Mesothelial cell of epicardium (in vitro differentiated cells): ENCODE measurements at regions not wholly inside any gene's neighbourhood (a gene's known extent, or its start where the extent isn't known, plus 50 kb on each side); places are given as distances from the start of the nearest gene placed in this dataset.

Experiments used
- DNase-seq, 2 experiments: peaks; one replicate each; pipeline ENCODE4 v3.0.0; 2021; ENCODE audit warnings: low spot score in 2 of 2; ENCODE audit not compliant: unreplicated experiment in 2 of 2
- H3K27ac Mint-ChIP-seq: 2 replicates; pipeline ENCODE4 v1.8.0; 2021; ENCODE audit warnings: mixed read lengths
- H3K27me3 Mint-ChIP-seq: 2 replicates; pipeline ENCODE4 v1.8.0; 2021; ENCODE audit warnings: low read depth, mixed read lengths
- H3K36me3 Mint-ChIP-seq: 2 replicates; pipeline ENCODE4 v1.8.0; 2021; ENCODE audit warnings: mixed read lengths
- H3K4me1 Mint-ChIP-seq: 2 replicates; pipeline ENCODE4 v1.8.0; 2021; ENCODE audit warnings: mixed read lengths
- H3K4me3 Mint-ChIP-seq: 2 replicates; pipeline ENCODE4 v1.8.0; 2021; ENCODE audit warnings: mild to moderate bottlenecking, moderate library complexity, mixed read lengths
- H3K9me3 Mint-ChIP-seq: 2 replicates; pipeline ENCODE4 v1.8.0; 2021; ENCODE audit warnings: mixed read lengths
- TF ChIP-seq, protein P1 (sequence below): fragments of 200-600 bp; sonication (generic); IDR thresholded peaks from one replicate; pipeline ENCODE4 v1.5.0; 2021; ENCODE audit warnings: antibody characterized with exemption; ENCODE audit not compliant: unreplicated experiment

DNA sequence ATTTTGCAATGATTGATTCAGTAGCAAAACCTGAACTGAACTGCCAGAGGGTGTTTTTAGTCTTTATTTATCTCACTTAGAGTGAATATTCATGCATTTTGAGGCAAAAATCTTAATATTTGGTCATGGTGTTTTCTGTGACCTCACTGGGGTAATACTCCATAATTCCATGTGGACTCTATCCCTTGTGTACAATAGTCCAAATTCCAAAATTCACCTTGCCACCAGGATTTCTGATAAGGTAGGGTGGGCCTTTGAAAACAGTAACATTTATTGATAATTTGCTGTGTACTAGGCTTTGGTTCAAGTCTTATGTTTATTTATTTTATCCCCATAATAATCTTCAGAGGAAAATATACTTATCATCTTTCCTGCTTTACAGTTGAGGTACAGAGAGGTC lies 68.4 kb upstream of the PDE5A start:
- Mint-ChIP-seq H3K27me3 (no peaks in the 10 kb centered on the region), H3K4me1 (peaks cover 3% of the 10 kb centered on the region), H3K36me3 (no peaks in the 10 kb centered on the region), H3K9me3 (no peaks in the 10 kb centered on the region), H3K4me3 (no peak overlapping the region), H3K27ac (no peak overlapping the region)
- DNase-seq = no peak
- TF ChIP-seq, protein P1, sequence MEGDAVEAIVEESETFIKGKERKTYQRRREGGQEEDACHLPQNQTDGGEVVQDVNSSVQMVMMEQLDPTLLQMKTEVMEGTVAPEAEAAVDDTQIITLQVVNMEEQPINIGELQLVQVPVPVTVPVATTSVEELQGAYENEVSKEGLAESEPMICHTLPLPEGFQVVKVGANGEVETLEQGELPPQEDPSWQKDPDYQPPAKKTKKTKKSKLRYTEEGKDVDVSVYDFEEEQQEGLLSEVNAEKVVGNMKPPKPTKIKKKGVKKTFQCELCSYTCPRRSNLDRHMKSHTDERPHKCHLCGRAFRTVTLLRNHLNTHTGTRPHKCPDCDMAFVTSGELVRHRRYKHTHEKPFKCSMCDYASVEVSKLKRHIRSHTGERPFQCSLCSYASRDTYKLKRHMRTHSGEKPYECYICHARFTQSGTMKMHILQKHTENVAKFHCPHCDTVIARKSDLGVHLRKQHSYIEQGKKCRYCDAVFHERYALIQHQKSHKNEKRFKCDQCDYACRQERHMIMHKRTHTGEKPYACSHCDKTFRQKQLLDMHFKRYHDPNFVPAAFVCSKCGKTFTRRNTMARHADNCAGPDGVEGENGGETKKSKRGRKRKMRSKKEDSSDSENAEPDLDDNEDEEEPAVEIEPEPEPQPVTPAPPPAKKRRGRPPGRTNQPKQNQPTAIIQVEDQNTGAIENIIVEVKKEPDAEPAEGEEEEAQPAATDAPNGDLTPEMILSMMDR = no peak

DNA sequence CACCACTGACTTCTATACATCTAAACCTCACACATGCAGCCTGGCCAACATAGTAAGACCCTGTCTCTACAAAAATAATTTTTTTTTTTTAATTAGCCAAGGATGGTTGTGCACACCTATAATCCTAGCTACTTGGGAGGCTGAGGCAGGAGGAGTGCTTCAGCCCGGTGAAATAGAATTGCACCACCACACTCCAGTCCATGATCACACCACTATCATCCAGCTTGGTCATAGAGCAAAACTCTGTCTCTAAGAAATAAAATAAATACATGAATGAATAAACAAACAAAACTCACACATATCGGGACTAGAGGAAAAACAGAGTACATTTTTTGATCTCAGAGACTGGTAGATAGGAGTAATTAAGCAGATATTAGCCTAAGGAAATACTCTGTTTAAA lies 66.6 kb upstream of the PDE5A start:
- Mint-ChIP-seq H3K27me3 (no peaks in the 10 kb centered on the region), H3K36me3 (peaks cover 5% of the 10 kb centered on the region), H3K9me3 (peaks cover 13% of the 10 kb centered on the region), H3K4me1 (peaks cover 3% of the 10 kb centered on the region), H3K27ac (no peak overlapping the region), H3K4me3 (no peak overlapping the region)
- TF ChIP-seq, protein P1 = no peak
- no peak for DNase-seq

DNA sequence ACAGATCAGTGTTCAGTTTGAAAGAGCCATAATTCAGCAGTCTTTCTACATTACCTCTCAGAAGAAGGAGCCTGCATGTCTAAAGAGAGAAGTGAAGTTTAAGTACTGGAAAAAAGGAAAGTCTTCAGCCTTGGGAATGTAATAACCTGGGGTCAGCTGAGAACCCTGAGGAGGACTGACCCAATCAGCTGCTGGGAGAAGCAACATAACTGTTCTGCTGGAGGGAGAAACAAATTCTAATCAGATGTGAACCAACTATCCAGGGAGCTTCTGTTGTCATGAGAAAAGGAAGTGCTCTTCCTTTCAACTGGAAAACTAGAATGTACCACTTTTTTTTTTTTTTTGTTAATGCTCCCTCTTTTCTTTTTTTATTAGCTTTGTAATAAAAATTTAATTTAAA lies 64.5 kb upstream of the PDE5A start:
- Mint-ChIP-seq H3K4me1 (peaks cover 3% of the 10 kb centered on the region), H3K36me3 (peaks cover 5% of the 10 kb centered on the region), H3K4me3 (no peak overlapping the region), H3K27ac (no peak overlapping the region), H3K9me3 (peaks cover 17% of the 10 kb centered on the region), H3K27me3 (no peaks in the 10 kb centered on the region)
- TF ChIP-seq, protein P1 = no peak
- DNase-seq = no peak

DNA sequence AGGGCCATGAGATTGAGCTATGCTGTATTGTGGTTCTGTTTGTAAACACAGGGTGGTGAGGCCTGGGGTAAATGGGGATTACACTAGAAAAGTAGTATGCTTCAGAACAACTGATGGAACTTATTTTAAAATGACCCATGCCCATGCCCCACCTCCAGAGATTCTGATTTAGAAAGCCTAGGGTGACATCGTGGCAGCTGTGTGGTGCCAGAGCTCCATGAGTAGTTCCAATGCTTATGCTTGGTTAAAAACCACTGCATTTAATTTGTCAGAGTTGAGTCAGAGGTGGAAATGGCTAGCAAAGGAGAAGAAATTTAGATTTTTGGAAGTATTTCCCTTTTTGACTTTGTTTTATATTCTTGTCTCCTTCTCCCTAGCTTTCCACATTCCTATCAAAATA lies 63.4 kb upstream of the PDE5A start:
- H3K4me3 Mint-ChIP-seq = no peak overlapping the region
- TF ChIP-seq, protein P1 = no peak
- peaks cover 5% of the 10 kb centered on the region for H3K36me3 Mint-ChIP-seq
- no peak for DNase-seq
- peaks cover 17% of the 10 kb centered on the region for H3K9me3 Mint-ChIP-seq
- no peak overlapping the region for H3K27ac Mint-ChIP-seq
- H3K4me1 Mint-ChIP-seq = peaks cover 3% of the 10 kb centered on the region
- no peaks in the 10 kb centered on the region for H3K27me3 Mint-ChIP-seq

DNA sequence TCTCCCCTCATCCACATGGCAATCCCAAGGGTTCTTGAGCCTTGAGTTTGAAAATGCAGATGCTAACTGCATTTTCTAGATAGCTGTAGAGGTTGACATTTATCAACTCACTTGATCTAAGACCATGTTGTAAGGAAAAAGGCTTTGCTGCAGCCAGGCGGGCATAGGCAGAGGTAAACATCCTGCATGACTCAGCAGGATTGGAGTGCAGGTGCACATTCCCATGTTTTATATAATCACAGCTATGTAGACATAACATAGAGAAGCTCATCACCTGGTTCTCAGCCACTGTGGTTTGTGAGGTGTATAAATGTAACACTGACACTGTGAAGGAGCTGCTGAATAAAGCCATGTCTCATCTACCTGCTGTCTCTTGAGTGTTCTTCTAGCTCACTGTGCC lies 62.3 kb upstream of the PDE5A start:
- H3K27ac Mint-ChIP-seq = no peak overlapping the region
- DNase-seq = no peak
- no peak overlapping the region for H3K4me3 Mint-ChIP-seq
- TF ChIP-seq, protein P1 = no peak
- H3K9me3 Mint-ChIP-seq = peaks cover 21% of the 10 kb centered on the region
- peaks cover 3% of the 10 kb centered on the region for H3K4me1 Mint-ChIP-seq
- H3K27me3 Mint-ChIP-seq = no peaks in the 10 kb centered on the region
- H3K36me3 Mint-ChIP-seq = peaks cover 5% of the 10 kb centered on the region

DNA sequence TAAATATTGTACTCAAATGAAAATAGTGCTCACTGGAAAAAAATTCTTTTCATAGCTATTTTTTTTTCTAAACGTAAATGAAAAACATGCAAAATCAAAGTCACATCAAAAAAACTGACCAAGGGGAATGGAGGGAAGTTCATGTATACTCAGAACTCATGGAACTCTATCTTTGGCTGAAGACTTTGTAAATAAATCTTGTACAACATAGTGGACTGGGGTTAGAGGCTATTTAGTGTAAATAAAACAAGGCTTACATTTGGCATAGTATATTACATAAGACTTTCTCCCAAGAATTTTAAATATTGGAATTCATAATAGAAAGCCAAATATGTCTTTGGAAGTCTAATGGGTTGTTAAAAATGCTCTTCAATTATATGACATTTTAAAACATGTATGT lies 59.8 kb upstream of the PDE5A start:
- TF ChIP-seq, protein P1 = no peak
- DNase-seq = no peak
- Mint-ChIP-seq H3K4me1 (peaks cover 19% of the 10 kb centered on the region), H3K4me3 (no peak overlapping the region), H3K36me3 (peaks cover 5% of the 10 kb centered on the region), H3K27ac (no peak overlapping the region), H3K27me3 (no peaks in the 10 kb centered on the region), H3K9me3 (peaks cover 21% of the 10 kb centered on the region)
